HG02588 (cell line): ENCODE measurements at regions not wholly inside any gene's neighbourhood (a gene's known extent, or its start where the extent isn't known, plus 50 kb on each side); places are given as distances from the start of the nearest gene placed in this dataset.

Experiments used
- ATAC-seq: cut with Tn5 transposase; IDR thresholded peaks from one replicate; pipeline ENCODE4 v1.9.1; 2021; ENCODE audit warnings: mild to moderate bottlenecking, moderate library complexity; ENCODE audit not compliant: unreplicated experiment

DNA sequence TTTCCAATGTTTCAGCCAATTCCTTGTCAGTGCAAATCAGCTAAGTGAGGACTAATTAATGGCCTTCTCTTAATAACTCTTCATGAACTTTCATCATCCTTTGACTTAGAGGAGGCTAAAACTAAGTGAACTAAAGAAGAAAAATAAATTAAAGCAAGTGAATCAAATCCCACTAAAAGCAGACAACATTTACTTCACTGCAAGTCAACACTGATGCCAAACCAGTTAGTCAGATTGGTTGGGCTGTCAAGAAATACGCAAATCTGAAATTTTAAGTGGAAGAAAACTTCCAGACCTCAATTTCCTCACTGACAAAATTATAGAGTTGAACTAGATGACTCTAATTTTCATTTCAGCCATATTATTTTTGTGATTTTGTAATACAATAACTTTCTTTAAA is 137.2 kb upstream of the PRLR start:
- ATAC-seq = no peak

DNA sequence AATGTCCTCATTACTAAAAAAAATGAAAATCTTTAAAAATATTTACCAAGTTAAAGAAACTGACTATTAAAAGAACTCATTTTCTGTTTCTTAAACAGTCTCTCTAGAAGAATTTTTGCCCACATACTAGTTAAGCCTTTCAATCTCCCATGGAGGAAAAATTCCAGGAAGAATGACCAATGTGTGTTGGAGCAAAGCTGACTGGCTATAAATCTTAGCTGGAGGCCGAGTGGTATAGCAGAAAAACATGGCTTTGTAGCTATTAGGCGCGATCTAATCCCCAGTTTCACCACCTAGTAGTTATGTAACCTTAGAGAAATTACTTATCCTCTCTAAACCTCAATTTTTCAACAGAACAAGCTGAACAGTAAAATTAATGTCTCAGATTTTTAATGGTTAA is 135.5 kb upstream of the PRLR start:
- ATAC-seq = no peak

DNA sequence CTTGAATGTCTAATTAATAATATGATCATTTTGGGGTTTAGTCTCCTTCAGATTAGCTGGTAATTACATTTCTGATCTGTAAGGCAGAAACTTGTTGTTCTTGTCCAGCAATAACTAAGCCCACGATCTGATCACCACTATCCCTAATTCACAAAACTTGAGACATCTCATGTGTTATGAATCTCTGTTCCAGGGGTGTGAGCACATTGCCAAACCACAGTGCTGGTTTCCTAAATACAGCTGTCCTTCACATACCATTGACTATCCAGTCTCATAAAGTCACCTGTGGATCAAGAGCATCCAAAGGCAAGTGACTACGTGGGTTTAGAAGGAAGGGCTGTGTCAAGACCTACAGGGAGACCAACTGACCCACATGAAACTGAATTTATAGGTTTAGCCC is 134.1 kb upstream of the PRLR start:
- no peak for ATAC-seq

DNA sequence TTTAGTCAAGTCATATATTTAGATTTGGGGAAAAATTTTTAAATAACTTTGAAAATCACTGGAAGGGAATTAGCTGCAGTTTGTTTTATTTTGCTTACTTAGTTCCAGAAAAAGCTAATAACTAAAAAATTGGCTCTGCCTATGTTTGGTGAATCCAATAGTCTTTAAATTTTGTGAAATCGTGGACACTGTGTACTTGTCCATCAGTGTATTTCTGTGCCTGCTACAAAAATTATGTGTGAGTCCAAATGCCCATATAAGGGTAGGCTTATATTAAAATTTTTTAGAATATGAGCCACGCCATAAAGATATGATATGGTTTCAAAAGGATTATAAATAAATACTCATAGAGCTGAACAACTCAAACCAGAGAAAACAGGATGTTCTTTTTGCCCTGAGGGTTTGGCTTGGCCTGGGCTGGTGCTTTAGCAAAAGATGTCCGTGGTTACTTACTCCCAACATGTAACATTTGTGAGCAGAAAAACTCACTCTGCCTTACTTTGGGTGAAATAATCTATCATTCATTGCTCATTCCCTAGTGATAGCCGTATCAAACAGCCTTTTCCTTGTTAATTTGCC is 133.2 kb upstream of the PRLR start:
- no peak for ATAC-seq

DNA sequence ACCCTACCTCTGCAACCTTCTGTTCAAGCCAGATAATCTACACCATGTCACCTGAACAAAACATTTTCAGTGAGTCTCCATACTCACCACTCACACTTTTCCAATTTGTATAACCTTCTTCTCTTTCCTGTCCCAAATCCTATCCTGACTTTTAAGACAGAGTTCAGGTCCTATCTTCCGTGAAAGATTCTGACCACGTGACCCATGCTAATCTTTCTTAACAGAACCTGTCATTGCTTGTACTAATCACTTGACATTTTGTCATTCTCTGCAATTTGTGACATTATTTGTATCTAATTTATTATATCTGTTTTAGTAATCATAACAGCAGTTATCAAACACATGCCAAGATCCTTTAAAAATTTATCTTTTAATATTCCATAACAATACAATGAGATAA is 132.5 kb upstream of the PRLR start:
- ATAC-seq = no peak

DNA sequence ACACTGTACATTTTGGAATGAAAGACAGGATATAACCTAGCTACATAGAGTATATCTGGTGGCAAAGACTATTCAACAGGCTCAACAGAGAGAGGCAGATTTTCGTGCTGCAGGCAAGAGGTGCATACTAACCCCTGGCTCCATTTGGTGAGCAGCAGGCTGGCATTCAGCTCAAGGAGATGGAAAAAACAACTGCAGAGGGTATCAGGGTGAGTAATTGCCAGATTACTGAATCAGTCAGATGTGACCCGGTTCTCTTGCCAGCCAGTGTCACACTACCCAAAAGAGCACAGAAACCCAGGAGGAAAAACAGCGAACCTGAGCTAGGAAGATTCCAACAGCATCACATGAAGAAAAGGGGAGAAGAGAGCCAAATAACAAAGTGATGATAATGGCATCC is 130.4 kb upstream of the PRLR start:
- ATAC-seq = no peak

DNA sequence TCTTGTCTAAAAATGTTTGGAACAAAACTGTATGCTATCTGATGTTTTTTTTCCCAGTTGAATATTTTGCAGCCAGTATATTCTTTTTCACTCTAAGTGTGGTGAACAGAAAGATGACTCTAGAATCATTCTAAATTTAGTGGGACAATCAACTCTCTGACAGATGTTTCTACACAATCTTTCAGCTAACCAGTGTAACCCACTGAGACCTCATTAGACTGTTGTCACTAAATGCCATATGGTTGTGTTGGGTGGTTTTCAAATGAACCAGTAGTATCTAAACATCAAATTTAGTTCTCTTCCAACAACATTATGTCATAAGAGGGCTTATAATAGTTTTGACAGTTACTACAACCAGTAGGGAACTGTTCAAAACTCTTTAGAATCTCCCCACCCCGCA is 129.6 kb upstream of the PRLR start:
- ATAC-seq = no peak

DNA sequence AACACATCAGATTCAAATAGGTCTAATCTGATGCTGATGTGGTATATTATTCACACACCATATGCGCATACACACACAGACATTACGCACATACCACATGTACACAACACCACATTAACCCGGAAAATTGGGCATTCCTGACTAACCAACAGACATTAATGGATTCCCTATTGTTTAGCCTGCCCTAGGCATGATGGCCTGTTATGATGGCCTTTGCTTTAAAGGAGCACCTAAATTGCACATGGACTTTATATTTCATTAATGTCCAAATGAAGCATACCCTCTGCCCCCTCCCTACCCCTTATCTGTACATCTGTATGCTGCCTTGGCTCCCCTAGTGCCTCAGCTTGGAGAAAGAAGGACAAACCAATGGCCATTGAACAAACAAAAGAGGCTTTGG is 127.7 kb upstream of the PRLR start:
- ATAC-seq = no peak

DNA sequence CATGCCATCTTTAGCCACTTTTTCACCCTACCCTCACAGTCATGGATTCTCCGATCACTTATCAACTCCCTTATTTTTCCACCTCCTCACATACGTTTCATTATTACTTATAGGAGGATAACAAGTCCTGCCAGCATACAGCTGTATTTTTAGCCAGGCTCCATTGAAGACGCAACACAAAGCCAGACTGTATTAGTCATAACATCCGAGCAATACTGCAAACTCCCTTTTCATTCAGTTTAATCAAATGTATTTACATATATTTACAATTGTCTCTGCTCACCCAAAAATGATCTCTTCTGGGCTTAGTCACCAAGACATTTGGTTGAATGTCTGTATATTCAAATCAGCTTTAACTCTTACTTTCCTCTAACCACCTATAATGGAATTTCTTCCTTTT is 126.4 kb upstream of the PRLR start:
- ATAC-seq = no peak

DNA sequence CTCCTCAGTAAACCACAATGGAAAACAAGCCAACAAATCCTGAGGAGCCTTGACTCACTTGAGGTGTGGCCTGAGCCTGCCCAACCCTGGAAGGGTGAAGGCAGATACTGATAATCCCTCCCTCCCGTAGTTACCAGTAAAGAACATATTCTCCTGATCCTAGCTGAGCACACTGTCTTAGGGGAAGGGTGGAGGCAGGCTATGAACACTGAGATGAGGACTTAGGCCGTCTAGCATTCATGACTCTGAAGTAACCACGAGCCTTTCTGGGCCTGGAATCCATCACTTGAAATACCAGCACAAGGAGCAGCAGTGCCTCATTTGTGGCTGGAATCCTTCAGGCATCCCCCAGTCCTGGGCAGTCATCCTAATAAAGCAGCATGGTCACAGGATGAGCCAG is 124.5 kb upstream of the PRLR start:
- no peak for ATAC-seq

DNA sequence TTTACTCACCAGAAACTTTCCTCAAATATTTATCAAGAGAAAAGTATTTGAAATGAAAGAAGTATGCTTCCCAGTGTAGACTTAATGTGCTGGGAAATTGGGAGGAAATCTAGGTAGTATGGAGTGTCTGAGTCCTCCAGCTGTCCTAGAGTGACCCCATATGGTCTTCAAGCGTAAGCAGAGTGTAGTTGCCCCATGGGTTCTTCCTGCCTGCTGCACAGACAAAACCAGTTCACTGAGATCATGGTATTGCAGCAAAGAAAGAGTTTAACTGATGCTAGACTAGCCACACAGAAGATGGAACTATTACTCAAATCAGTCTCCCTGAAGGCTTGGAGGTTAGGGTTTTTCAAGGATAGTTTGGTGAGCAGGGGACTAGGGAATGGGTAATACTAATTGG is 114.9 kb upstream of the PRLR start:
- ATAC-seq = no peak

DNA sequence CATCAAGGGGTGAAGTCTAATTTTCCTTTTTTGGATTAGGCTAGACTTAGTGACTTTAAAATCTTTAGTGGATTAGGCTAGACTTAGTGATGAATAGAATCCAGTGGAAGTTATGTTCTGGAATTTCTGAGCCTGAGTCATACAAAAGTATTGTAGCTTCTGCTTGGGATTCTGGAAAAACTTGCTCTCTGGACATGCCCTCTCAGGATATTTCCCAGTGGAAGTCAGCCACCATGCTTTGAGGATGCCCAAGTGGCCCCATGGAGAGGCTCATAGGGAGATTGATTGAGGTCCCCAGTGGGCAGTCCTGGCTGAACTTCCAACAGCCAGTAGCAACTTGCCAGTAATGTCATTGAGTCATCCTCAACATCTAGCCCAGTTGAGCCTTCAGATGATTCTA is 112.4 kb upstream of the PRLR start:
- ATAC-seq = no peak

DNA sequence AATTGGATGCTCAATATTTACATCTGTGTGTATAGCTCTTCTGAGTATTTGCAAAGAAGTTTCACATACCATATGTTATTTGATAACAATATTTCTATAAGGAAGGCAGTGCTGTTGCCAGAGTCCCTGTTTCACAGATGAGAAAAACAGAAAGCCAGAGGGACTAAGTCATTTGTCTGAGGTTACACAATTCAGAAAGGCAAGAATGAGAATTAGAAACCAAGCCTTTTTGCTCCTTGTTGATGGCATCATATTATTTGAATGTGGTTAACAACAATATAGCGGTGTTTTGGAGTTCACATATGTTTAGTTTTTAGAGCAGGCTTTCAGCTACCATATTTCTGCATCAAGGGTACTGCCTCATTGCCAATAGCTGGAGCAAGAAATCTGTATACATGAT is 110.9 kb upstream of the PRLR start:
- no peak for ATAC-seq

DNA sequence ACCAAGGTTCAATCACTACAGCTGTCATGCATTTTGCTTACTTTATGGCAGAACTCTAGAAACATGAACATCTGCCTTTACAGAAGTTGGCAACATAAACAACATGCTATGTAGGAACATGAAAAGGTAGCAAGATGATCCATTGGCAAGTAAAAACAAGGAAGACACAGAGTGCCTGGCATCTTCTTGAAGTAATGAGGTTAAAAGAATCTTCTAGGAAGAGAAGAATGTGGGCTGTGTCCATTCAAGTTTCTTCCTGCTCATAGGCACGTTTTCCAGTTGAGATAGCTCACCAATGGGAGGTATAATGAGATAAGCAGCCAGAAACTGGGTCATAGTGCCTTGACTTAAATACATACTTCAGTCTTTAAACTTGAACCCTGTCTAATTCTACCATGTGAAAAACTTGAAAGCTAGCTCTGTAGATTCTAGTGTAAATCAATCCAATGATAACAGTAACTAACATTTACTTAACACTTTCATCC is 109.4 kb upstream of the PRLR start:
- no peak for ATAC-seq

DNA sequence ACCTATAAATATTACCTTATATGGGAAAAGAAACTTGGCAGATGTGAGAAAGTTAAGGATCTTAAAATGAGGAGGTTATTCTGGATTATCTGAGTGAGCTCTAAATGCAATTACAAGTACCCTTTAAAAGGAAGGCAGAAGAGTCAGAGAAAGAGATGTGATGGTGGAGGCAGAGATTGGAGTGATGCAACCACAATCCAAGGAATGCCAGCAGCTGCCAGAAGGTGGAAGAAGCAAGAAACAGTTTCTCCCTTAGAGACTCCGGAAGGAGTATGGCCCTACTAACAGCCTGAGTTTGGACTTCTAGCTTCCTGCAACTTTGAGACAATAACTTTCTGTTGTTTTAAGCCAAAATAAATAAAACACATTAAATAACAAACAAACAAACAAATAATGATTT is 108.7 kb upstream of the PRLR start:
- no peak for ATAC-seq

DNA sequence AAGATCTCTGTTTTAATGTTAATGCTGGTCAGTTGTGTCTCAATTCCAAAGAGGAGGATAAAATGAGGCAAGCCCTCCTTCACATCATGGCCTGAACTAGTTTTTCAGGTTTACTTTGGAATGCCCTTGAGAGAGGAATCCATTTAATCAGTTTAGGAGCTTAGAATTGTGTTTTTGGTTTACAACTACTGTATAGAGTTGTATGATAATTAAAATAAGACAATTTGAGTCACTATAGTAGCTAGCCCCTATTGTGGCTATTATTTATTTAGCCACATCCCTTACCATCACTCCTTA is 107.8 kb upstream of the PRLR start:
- no peak for ATAC-seq

DNA sequence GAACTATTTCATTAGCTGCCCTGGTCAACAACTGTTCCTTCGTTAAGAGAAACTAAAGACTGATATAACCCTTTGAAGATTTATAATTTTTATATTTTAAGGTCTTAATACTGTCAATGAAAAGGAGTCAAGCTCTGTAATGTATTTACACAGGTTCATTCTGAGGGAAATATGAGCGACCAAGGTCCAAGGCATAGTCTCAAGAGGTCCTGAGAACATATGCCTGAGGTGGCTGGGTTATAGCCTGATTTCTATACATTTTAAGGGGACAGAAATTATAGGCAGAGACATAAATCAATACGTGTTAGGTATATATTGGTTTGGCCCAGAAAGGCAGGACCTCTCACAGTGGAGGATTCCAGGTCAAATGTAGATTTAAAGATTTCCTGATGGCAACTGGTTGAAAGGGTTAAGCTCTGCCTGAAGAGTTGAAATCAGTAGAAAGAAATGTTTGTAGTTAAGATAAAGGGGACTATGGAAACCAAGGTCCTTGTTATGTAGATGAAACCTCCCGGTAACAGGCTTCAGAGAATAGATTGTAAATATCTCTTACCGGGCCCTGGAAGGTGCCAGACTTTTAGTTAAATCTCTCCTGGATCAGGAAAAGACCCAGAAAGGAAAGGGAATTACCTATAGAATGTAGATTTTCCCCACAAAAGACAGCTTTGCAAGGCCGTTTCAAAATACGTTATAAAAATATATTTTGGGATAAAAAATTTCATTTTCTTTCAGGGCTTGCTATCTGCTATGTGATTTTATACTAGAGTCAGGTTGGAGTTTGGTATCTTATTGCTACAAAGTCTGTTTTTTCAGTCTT is 107.3 kb upstream of the PRLR start:
- ATAC-seq = no peak

DNA sequence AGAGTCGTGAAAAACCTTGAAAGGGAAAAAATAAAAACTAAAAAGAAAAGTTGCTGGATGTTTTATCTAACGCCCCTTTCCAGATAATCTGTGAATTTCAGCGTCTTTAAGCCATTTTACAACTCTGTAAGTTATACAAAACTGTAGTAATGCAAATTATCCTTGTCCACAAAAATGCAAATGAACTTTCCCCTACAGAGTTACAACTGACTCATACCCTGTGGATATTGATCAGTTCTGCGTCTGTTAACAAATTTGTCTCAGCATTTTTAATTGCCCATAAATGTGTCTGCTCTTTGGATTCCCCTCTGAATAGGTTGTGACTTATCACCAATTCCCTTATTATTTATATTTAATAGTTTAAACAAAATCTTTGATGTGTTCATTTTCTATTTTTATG is 105.9 kb upstream of the PRLR start:
- no peak for ATAC-seq

DNA sequence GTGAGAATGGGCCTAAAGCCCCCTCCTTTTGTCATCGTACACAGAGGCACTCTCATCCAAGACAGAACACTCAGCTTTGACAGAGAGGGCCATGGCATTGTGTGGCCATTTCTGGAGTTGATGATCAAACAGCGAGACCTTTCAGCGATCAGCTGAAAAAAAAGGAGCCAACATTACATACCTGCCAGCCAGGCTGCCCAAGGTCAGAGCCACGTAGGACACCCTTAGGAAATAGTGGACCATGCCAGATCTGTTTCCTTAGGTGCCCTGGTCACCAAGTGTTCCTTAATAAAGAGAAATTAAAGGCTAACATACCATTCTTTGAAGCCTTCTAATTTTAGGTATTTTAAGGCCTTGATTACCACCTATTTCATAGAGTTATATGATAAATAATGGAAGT is 105.5 kb upstream of the PRLR start:
- no peak for ATAC-seq

DNA sequence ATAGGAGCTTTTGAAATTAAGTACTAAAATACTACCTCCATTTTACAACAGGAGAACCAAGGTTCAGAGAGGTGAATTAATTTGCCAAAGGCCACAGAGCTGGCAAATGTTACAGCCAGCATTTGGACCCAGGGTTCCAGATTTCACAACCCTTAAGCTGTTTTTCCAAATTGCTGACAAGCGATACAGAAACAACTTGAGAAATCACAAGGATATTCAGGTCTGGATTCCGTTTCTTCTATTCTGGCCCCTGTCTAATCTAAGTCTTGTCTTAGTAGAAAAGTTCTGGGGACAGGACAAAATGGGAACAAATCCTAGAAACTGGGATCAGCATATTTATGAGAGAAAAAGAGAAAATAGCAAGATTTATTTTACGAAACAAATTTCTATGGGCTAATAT is 103.1 kb upstream of the PRLR start:
- no peak for ATAC-seq

DNA sequence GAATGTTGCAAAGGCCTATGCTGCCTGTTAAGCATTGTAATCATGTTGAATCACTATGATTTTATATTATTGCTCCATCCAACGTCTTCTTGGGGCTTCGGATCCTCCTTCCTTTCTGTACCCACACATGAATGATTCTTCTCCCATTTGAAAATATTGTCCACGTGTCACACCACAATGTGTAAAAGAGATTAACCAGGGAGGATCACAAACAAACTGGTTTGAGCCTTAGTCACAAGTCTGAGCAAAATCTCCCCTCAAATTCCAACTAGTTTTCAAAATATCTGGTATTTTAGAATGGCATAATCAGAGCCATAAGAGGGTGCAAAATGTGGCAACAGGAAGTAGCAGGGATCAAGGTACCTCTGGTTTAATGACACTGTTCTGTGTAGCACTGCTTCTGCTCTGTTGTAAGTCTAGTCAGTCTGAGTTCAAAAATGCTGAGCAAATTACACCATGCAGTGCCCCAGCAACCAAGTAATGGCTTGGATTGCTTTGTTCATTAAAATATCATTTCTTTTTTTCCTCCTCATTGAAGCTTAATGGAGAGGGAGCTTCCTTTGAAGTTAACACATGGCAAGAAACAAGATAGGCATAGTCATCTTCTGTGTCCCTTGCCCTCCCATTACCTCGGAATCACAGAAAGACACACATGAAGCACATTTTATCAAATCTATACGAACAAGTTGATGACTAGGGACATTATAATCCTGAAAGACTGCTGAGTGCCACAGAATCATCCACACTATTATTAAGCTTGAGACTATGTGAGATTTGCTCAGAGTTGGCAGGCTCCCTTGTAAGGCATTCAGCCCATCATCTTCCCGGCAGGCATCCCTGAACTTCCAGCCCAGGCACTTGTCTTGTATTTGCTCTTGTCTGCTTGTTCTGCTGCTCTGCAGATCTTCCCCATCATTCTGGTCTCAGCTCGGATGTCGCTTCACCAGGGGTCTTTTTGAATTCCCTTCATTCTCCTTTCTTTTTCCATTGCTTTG is 102.0 kb upstream of the PRLR start:
- ATAC-seq = no peak

DNA sequence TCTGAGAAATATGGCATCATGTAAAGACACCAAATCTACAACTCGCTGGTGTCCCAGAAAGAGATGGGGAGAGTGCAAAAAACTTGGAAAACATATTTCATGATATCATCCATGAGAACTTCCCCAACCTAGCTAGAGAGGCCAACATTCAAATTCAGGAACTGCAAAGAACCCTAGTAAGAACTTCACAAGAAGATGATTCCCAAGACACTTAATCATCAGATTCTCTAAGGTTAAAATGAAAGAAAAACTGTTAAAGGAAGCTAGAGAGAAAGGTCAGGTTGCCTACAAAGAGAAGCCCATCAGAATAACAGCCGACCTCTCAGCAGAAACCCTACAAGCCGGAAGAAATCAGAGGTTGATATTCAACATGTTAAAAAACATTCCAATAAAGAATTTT is 95.5 kb upstream of the PRLR start:
- no peak for ATAC-seq
